DMS114 treated with DMSO at 0.1 percent for 48 hours (cell line): ENCODE measurements at regions not wholly inside any gene's neighbourhood (a gene's known extent, or its start where the extent isn't known, plus 50 kb on each side); places are given as distances from the start of the nearest gene placed in this dataset.

Source experiments
- DNase-seq: peaks from one replicate; lab custom pipeline; 2025; ENCODE audit not compliant: unreplicated experiment; lab: John Stamatoyannopoulos, UW

GRCh38 chr2:196383799-196384198 is 212.4 kb upstream of the STK17B start:
- no peak for DNase-seq

DNA sequence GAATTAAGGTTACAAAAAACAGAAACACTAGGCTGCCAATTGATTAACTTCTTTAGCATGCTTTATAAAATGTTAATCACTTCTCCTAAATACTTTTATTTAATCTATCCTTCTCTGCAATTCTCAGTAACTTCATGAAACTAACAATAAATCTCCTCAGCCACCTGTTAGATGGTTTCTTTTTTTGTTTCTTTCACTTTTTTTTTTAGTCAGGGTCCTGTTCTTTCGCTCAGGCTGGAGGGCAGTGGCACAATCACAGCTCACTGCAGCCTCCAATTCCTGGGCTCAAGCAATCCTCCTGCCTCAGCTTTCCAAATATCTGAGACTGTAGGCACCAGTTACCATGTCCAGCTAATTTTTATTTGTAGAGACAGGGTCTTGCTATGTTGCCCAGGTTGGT is 213.4 kb upstream of the STK17B start:
- DNase-seq, result no peak

DNA sequence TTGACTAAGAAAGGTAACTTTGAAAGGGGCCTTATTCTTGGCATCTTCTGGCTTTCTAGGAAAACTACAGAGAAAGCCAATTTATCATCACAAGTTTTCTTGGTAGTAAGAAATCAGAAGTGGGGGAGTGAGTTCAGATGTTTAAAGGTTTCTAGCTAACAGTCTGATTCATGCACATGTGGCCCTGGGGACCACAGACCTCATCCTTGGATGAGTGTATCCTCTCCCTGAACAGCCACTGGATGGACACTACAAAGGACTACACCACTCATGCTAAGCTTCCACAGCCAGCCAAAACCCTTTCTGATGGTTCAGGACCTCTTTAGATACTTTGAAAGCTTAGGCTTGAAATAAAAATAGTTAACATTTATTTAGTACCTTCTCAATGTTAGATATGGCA is 218.3 kb upstream of the STK17B start:
- no peak for DNase-seq

DNA sequence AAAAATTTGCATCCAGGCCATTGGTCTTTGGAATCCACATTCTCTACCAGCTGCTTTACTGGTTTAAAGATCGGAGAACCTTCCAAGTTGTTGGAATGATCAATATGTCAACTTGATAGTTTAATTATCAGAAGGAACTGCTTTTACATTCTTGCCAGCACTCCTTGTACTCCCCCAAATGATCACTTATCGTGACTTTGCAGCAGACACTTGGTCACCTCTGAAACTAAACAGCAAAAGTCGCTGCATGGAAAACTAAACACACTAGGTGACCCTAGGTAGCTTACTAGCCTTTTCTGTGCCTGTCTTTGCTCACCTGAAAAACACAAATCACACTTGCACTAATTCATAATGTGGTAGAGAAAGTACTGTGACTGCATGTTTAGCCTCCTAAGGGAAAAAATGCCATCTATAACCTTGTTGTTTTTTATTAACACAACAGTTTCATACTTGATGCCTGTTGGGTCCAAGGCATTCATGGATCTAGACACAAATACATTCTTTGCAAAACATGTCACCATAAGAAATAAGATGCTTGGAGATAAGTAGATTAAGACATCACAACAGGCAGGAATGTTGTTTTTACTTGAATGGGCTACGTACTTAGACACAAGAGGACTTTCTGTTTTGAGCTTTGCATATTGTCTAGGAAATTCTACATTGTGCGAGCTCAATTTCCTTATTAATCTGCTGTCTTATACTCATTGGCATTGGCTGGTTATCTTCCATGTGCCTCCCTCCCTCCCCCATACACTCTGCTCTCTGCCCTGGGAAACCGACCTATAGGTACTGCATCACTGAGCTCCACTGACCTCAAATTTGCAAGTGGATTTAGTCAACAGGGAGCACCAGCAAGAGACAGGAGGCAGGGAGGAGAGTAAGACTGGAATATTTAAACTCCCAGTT is 219.1 kb upstream of the STK17B start:
- no peak for DNase-seq

GRCh38 chr2:196391149-196391479 is 219.7 kb upstream of the STK17B start:
- no peak for DNase-seq

GRCh38 chr2:196399096-196399495 is 227.7 kb upstream of the STK17B start:
- DNase-seq, result no peak

DNA sequence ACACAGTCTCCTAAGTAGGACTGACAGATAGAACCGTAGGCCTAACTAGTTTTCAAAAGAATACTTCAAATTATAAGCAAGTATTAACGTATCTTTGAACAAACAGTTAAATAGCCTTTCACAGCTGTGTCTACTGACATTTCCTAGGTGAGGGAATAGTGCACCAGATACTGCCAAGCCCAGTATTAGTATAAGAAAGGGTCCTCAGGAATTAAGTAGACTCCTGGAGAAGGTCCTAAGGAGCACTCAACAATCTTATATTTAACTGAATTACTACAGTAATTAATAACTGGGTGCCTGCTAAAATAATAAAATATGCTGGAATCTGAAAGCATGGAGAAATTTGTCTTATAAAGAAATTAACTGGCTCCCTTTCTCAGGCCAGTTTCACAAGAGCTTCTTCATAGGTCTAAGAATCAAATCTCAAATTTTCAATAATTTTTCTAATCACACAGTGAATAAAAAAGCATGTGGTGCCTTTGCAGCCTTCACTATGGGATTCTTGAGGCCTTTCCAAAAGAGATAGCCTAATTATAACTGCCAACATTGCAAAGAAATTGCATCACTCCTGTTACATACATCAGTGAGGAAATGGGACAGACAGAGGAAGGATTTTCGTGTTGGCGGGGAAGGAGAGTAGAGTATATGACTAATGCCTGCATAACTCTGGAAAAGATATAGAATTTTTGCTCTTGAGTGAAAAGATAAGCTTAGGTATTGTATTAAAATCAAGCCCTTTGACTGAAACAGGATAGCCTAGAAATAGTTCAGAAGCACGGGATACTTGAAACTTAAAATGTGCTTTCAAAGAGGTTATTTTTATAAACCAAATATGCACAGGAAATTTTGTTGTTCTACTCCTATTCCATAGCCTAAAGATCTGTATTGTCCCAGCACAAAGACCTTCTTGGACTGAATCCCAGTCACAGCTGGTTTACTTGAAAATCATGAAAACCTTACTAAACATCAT is 228.6 kb upstream of the STK17B start:
- no peak for DNase-seq

DNA sequence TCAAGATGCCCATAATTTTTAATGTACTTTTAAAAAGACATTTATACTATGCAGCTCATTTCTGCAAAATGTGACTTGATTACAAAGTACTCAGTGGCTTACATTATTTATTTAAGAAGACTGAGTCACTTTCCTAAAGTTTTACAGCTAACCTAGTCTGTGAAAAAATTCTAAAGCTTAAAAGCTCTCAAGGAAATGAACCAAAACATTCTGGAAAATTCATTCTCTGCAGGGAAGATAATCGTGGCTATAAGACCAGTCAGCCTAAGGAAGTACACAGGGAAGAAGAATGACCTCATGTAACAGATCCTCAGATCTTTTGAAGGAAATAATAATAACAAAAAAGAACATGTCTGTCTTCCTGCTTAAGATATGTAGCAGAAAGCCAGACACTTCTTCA is 232.1 kb upstream of the STK17B start:
- no peak for DNase-seq

GRCh38 chr2:196404276-196404675 is 232.9 kb upstream of the STK17B start:
- DNase-seq, result no peak

- DNase-seq, result no peak
Observed at GRCh38 chr2:196407675-196408264, 231.7 kb upstream of the CCDC150 start.

- no peak for DNase-seq
Observed at GRCh38 chr2:196409376-196409775, 230.1 kb upstream of the CCDC150 start.

DNA sequence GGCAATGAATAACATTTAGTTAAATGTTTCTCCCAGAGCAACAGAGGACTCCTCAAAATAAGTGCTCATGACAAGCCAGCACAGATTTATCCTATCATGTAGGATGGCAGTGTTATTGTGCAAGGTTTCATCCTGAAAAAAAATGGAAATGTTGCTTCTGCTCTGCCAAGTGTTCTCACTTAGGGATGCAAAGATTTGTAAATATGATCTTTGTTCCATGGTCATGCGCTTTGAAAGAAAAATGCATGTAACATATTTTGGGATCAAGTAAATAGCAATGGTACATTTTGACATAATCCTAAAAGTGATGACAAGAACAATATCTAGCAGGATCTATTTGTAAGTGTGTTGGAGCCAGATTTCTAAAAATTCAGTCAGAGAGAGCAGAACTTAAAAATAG is 229.5 kb upstream of the CCDC150 start:
- DNase-seq, result no peak

DNA sequence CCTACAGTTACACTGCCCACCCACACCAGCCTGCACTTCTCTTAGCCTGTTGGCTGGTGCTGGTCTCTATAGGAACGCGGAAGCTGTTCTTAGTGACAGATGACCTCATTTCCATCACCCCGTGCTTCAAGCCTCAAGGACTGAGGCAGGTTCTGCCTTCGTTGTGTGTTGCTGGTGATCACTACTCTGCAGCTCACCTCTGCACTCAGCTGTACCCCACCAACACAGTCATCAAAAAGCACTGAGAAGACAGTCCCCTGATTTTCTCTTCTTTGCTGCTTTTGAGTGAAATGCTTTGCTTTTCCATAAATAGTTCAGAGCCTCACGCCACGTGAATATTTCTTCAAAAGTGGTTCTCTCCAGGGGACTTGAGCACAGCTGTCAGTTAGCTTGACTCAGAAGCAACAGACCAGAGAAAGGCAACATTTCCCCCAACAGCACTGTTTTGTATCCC is 225.7 kb upstream of the CCDC150 start:
- DNase-seq, result no peak

DNA sequence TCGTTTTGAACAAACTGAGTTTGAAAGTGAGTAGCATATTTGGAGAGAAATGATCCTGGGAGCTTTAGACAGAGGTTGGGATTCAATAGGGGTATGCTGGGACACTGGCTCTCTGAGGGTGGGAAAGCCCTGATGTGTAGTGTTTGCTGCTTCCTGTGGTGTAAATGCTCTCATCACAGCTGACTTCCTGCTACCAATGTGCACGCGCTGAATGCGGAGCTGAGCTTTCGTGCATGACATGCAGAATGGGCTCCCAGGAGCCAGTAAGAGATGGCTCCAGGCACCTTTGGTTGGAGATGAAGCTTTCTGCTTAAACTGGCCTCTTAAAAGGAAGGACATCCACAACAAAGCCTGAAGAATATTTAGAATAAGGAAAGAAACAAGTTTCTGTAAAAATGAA is 224.1 kb upstream of the CCDC150 start:
- DNase-seq, result no peak

- DNase-seq, result no peak
Observed at GRCh38 chr2:196420143-196420542, 219.4 kb upstream of the CCDC150 start.

DNA sequence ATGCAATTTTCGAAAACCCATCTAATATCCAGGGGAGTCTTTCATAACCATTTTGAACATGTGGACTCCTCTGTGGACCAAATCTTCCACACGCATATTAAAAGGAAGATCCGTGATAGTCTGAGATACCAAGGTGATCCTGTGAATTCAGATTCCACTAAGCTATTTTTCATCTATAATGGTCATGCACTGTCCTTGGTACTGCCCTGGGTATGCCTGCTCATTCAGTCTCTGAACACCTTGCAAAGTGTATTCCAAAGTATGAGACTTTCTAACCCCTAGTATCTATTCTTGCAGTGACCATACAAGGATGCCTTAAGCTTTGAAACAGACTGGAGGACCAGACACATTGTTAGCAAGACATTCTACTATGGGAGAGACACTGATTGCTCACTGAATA is 217.6 kb upstream of the CCDC150 start:
- DNase-seq, result no peak

DNA sequence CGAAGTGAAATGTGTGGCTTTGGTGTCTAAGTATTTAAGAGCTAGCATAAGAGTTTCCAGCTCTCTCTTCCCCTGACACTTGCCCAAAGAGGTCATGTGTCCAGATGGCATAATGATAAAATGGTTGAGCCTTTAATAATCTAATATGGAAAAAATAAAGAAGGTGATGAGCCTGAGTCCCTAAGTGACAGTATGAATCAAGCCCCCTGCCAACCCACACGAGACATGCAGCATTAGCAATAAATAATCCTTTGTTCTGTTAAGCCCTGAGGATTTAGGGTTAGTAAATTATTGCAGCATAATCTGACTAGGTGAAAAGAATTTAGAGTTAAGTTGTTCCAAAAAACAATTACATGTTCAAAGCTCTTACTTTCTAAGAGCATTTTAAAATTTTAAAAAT is 217.2 kb upstream of the CCDC150 start:
- no peak for DNase-seq

- no peak for DNase-seq
Observed at GRCh38 chr2:196426122-196426521, 213.4 kb upstream of the CCDC150 start.

DNA sequence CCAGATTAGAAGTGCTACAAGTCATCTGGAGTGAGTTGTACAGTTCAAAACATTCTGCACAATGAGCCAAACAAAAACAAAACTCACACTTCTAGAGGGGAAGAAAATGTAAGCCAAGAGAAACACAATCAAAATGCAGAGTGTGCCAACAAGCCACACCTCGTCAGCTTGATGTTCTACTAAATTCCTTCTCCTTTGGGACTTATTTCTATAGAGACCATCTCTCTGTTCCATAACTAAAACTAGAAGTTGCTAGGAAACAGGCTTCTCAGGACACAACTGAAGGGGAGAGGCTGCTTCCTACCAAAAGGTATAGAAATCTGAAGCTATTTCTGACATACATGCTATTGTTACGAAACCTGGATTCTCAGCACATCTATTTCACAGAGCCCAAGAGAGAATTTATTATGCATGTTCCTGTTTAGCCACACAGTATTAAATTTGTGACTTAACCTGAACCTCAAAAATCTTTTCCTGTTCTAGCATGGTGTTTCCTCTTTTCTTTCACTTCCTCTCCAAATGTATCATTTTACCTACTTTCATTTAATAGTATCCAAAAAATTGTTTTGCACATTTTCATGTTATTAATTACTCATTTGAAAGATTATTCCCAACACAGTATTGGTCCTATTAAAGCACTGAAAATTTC is 211.4 kb upstream of the CCDC150 start:
- DNase-seq, result no peak

DNA sequence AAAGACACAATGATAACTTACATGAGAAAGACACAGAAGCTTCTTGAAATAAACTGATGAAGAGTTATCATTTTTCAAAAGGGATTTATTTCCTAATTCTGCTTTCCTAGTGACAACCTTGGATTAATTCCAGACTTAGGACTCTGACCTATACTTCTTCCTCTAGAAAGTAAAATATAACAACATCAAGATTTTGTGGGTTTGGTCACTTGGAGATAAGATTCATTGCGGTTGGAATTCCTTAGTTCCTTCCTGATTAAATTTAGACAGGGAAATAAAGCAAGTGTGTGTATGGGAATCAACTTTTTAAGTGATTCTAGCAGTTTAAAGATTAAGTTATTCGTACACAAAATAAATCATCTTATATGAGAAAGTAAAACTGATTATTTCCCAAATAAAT is 208.4 kb upstream of the CCDC150 start:
- DNase-seq, result no peak

GRCh38 chr2:196431957-196432356 is 207.6 kb upstream of the CCDC150 start:
- no peak for DNase-seq
